B cell (primary cell): ENCODE measurements at regions not wholly inside any gene's neighbourhood (a gene's known extent, or its start where the extent isn't known, plus 50 kb on each side); places are given as distances from the start of the nearest gene placed in this dataset.

Experiments
- ATAC-seq: fragments of 200-7000 bp; cut with Tn5 transposase; one replicate; pipeline ENCODE4 v1.10.0; 2021; ENCODE audit warnings: low read depth, mild to moderate bottlenecking, moderate number of reproducible peaks, moderate library complexity
- CTCF ChIA-PET: fragments of 350-600 bp; sonication (Branson Sonifier 250); formaldehyde crosslinking; loops from one replicate; lab custom pipeline; 2021; ENCODE audit warnings: antibody characterized with exemption, inconsistent platforms; lab: Charles Lee
- POLR2A ChIA-PET: fragments of 350-600 bp; sonication (Branson Sonifier 250); formaldehyde crosslinking; loops from one replicate; lab custom pipeline; 2021; ENCODE audit warnings: antibody characterized with exemption; lab: Charles Lee
- DNase-seq: peaks from one replicate; pipeline ENCODE4 v3.0.0; 2013
- H2AFZ ChIP-seq: 2 replicates; pipeline ENCODE4 v1.6.1; 2012; ENCODE audit warnings: mild to moderate bottlenecking, low read depth, low read length; ENCODE audit not compliant: insufficient read depth, poor library complexity, severe bottlenecking
- H3K27ac ChIP-seq, 2 donors: 1 replicate in 1 of 2; 2 replicates in 1 of 2; pipeline ENCODE4 v1.5.1; 2012 to 2013; ENCODE audit warnings: low read length in 2 of 2, mild to moderate bottlenecking in 2 of 2, moderate library complexity in 1 of 2
- H3K27me3 ChIP-seq, 4 experiments: fragments of 200-600 bp in 1 of 4; sonication (generic) in 1 of 4; replicated peaks in 1 of 4; 1 replicate in 2 of 4; 2 replicates in 2 of 4; pipeline versions ENCODE4 v1.6.1 to v1.7.0; 2013 to 2016; ENCODE audit warnings: low read length in 3 of 4, mild to moderate bottlenecking in 2 of 4, mixed read lengths in 1 of 4, moderate library complexity in 1 of 4; ENCODE audit not compliant: insufficient read depth in 4 of 4, control insufficient read depth in 3 of 4; ENCODE audit errors: control extremely low read depth in 1 of 4
- H3K36me3 ChIP-seq, 2 experiments: replicated peaks in 1 of 2; 1 replicate in 1 of 2; 2 replicates in 1 of 2; pipeline versions ENCODE4 v1.6.1 to v1.7.1; 2013; ENCODE audit warnings: low read length in 1 of 2; ENCODE audit not compliant: insufficient read depth in 2 of 2, control insufficient read depth in 1 of 2; ENCODE audit errors: control extremely low read depth in 1 of 2, extremely low read depth in 1 of 2
- H3K4me1 ChIP-seq, 2 donors: fragments of 200-600 bp in 1 of 2; sonication (generic) in 1 of 2; 1 replicate in 1 of 2; 2 replicates in 1 of 2; pipeline versions ENCODE4 v1.5.1 to v1.6.1; 2013 to 2017; ENCODE audit warnings: low read length in 2 of 2; ENCODE audit not compliant: control insufficient read depth in 2 of 2, insufficient read depth in 2 of 2
- H3K4me2 ChIP-seq: replicated peaks from 2 replicates; pipeline ENCODE3; 2012; ENCODE audit warnings: mild to moderate bottlenecking, low read depth, low read length; ENCODE audit not compliant: poor library complexity, severe bottlenecking
- H3K4me3 ChIP-seq, 5 experiments: fragments of 200-600 bp in 1 of 5; sonication (generic) in 1 of 5; 1 replicate in 3 of 5; 2 replicates in 2 of 5; pipeline versions ENCODE4 v1.5.1 to v1.7.0; 2011 to 2016; ENCODE audit warnings: low read length in 4 of 5, mild to moderate bottlenecking in 4 of 5, low read depth in 2 of 5, control low read depth in 1 of 5, moderate library complexity in 1 of 5; ENCODE audit not compliant: insufficient read depth in 1 of 5; ENCODE audit errors: control extremely low read depth in 1 of 5, extremely low read depth in 1 of 5
- H3K79me2 ChIP-seq: fragments of 200-600 bp; sonication (generic); one replicate; pipeline ENCODE4 v1.6.0; 2016; ENCODE audit warnings: low read length; ENCODE audit not compliant: control insufficient read depth, insufficient read depth
- H3K9ac ChIP-seq: fragments of 200-600 bp; sonication (generic); 2 replicates; pipeline ENCODE4 v1.6.1; 2017; ENCODE audit warnings: mild to moderate bottlenecking, low read length, moderate library complexity
- H3K9me3 ChIP-seq, 3 donors: one replicate each; pipeline versions ENCODE4 v1.6.1 to v1.7.1; 2013; ENCODE audit warnings: low read length in 2 of 3; ENCODE audit not compliant: control insufficient read depth in 2 of 3, insufficient read depth in 1 of 3; ENCODE audit errors: control extremely low read depth in 1 of 3
- H4K20me1 ChIP-seq: 2 replicates; pipeline ENCODE4 v1.6.0; 2012; ENCODE audit warnings: mild to moderate bottlenecking, low read length; ENCODE audit not compliant: insufficient read depth, control insufficient read depth, poor library complexity, severe bottlenecking
- H3K27ac Mint-ChIP-seq: one replicate; pipeline ENCODE4 v1.8.0; 2021; ENCODE audit warnings: mixed read lengths
- H3K27me3 Mint-ChIP-seq: one replicate; pipeline ENCODE4 v1.8.0; 2021; ENCODE audit warnings: mixed read lengths
- H3K4me1 Mint-ChIP-seq: one replicate; pipeline ENCODE4 v1.8.0; 2021; ENCODE audit warnings: mixed read lengths
- H3K4me3 Mint-ChIP-seq: one replicate; pipeline ENCODE4 v1.8.0; 2021; ENCODE audit warnings: mixed read lengths
- H3K9me3 Mint-ChIP-seq: one replicate; pipeline ENCODE4 v1.8.0; 2022; ENCODE audit warnings: mixed read lengths; ENCODE audit not compliant: insufficient read depth
- EZH2 ChIP-seq: IDR thresholded peaks from 2 replicates; pipeline ENCODE4 v1.6.1; 2012; ENCODE audit warnings: borderline replicate concordance, low read depth, mild to moderate bottlenecking, moderate library complexity, low read length; ENCODE audit not compliant: insufficient read depth, poor library complexity, severe bottlenecking
- WGBS: methylation state at CpG from one replicate; pipeline ENCODE4 v1.1.5; 2013; ENCODE audit warnings: missing lambda C conversion rate; ENCODE audit not compliant: insufficient coverage; 5-methylcytosine and 5-hydroxymethylcytosine counted together
- intact Hi-C: fragments of 100-400 bp; cut with micrococcal nuclease; formaldehyde crosslinking; loops from one replicate; pipeline ENCODE4 v1.10.0; 2022
- TF ChIP-seq, protein P1 (sequence below): fragments of 200-600 bp; IDR thresholded peaks from one replicate; pipeline ENCODE4 v1.8.0; 2022; ENCODE audit warnings: antibody characterized with exemption, mild to moderate bottlenecking

GRCh38 chr13:100746953-100747683 is 72.5 kb upstream of the TMTC4 start:
- no peaks in the 10 kb centered on the region for H3K27me3 Mint-ChIP-seq
- TF ChIP-seq, protein P1, sequence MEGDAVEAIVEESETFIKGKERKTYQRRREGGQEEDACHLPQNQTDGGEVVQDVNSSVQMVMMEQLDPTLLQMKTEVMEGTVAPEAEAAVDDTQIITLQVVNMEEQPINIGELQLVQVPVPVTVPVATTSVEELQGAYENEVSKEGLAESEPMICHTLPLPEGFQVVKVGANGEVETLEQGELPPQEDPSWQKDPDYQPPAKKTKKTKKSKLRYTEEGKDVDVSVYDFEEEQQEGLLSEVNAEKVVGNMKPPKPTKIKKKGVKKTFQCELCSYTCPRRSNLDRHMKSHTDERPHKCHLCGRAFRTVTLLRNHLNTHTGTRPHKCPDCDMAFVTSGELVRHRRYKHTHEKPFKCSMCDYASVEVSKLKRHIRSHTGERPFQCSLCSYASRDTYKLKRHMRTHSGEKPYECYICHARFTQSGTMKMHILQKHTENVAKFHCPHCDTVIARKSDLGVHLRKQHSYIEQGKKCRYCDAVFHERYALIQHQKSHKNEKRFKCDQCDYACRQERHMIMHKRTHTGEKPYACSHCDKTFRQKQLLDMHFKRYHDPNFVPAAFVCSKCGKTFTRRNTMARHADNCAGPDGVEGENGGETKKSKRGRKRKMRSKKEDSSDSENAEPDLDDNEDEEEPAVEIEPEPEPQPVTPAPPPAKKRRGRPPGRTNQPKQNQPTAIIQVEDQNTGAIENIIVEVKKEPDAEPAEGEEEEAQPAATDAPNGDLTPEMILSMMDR = no peak
- no peak for TF ChIP-seq EZH2
- H3K4me2 ChIP-seq = no peak overlapping the region
- no peak overlapping the region for H3K4me3 ChIP-seq
- H3K4me1 Mint-ChIP-seq = no peaks in the 10 kb centered on the region
- no peak overlapping the region for H3K27ac ChIP-seq
- ChIA-PET CTCF (no interaction called here), POLR2A (no interaction called here)
- H3K9ac ChIP-seq = no peak overlapping the region
- H3K36me3 ChIP-seq = no peaks in the 10 kb centered on the region
- H3K4me1 ChIP-seq = no peaks in the 10 kb centered on the region
- no peak overlapping the region for H3K4me3 Mint-ChIP-seq
- no peaks in the 10 kb centered on the region for H3K9me3 ChIP-seq
- H3K27me3 ChIP-seq = peaks cover 0 to 4% (median 0%) of the 10 kb centered on the region in 4 experiments
- WGBS = 92% methylated on average over 4 of the region's 6 CpGs
- no peak for DNase-seq
- intact Hi-C loops = no loop called here
- ATAC-seq = no peak
- H2AFZ ChIP-seq = no peak overlapping the region
- H3K79me2 ChIP-seq = no peaks in the 10 kb centered on the region
- H4K20me1 ChIP-seq = no peaks in the 10 kb centered on the region
- no peak overlapping the region for H3K27ac Mint-ChIP-seq
- peaks cover 2% of the 10 kb centered on the region for H3K9me3 Mint-ChIP-seq

DNA sequence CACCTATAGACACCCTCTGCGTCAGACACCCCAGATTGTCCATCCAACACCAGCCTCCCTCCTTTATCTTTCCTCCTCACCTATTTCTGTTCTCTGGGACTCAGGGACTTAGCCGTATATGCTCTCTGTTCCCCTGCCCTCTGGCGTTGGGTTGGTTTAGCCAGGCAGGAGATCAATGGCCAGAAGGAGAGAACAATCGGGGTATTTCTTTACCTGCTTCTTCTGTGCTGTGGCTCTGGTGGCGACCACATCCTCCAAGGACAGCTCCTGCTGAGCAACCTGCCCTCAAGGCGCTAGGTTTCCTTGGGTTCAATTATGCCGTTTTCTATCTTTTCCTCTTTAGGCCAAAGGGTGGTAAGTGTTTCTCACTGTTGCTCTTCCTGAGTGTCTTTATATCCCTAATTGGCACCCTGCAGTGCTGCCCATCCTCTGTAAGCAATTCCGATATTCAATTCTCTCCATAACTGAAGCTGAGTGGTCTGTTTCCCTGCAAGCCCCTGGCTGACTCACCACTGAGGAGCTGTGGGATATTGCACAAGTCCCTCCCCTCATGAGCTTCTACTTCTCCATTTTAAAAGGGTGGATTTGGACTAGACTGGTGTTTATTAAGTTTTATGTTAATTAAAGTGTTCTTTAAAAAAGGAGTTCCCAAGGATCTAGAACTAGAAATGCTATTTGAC is 63.7 kb upstream of the TMTC4 start:
- ATAC-seq (no peak), DNase-seq (no peak)
- Histone ChIP-seq H2AFZ (no peak overlapping the region), H3K4me2 (no peak overlapping the region), H4K20me1 (no peaks in the 10 kb centered on the region), H3K9me3 (no peaks in the 10 kb centered on the region), H3K4me3 (no peak overlapping the region), H3K9ac (no peak overlapping the region), H3K27me3 (peaks cover 0 to 3% (median 0%) of the 10 kb centered on the region in 4 experiments), H3K4me1 (no peaks in the 10 kb centered on the region), H3K79me2 (no peaks in the 10 kb centered on the region), H3K27ac (no peak overlapping the region), H3K36me3 (no peaks in the 10 kb centered on the region)
- POLR2A ChIA-PET = no interaction called here
- no peaks in the 10 kb centered on the region for H3K9me3 Mint-ChIP-seq
- H3K4me1 Mint-ChIP-seq = no peaks in the 10 kb centered on the region
- no peaks in the 10 kb centered on the region for H3K27me3 Mint-ChIP-seq
- TF ChIP-seq, protein P1 = no peak
- no peak for TF ChIP-seq EZH2
- whole genome bisulfite sequencing = 98% methylated on average over 7 of the region's 8 CpGs
- intact Hi-C loops = no loop called here
- H3K27ac Mint-ChIP-seq = no peak overlapping the region
- CTCF ChIA-PET = no interaction called here
- no peak overlapping the region for H3K4me3 Mint-ChIP-seq
